GM18508 (cell line): ENCODE measurements at regions not wholly inside any gene's neighbourhood (a gene's known extent, or its start where the extent isn't known, plus 50 kb on each side); places are given as distances from the start of the nearest gene placed in this dataset.

Source experiments
- ATAC-seq: cut with Tn5 transposase; IDR thresholded peaks from one replicate; pipeline ENCODE4 v1.9.1; 2021; ENCODE audit warnings: moderate number of reproducible peaks; ENCODE audit not compliant: insufficient read depth, unreplicated experiment

DNA sequence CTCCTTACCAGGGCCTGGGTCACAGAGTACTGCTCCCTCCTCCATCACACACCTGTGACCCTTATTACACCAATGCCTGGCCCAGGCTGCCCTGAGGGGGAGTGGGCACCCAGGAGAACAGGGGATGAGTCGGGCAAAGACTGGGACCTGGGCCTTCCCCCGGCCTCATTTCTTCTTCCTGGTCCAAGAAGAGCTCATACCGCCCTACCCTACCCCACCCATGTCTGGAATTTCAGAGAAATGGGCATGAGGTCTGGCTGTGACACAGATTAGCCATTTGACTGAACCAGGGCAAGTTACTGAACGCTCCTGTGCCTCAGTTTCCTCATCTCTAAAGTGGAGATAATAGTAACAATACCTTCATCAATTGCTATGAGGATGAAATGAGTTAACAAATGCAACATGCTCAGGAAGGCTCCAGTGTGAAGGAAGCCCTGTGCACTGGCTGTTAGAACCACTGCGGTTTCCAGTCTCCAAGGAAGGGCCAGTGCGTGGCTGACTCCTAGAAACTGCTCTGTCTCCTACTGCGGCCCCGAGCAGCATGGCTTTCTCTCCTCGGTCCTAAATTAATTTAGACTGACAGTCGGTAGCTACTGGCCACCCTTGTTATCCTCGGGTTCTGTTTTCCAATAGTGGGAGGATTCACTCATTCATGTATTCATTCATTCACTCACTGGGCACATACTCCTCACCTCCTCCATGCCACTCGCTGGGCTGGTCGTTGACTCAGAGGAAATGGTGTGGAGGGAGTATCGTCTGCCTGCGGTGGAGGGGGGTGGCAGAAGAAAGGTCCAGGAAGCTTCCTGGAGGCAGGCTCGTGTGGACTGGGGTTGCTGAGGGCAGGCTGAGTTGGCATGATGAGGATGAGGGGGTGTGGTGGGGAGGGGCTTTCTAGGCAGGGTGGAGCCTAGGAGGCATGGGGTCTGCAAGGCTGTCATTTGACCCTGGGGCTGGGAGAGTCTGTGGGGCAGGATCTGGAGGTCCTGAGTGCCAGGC lies 175.6 kb downstream of the GLI2 start:
- no peak for ATAC-seq

DNA sequence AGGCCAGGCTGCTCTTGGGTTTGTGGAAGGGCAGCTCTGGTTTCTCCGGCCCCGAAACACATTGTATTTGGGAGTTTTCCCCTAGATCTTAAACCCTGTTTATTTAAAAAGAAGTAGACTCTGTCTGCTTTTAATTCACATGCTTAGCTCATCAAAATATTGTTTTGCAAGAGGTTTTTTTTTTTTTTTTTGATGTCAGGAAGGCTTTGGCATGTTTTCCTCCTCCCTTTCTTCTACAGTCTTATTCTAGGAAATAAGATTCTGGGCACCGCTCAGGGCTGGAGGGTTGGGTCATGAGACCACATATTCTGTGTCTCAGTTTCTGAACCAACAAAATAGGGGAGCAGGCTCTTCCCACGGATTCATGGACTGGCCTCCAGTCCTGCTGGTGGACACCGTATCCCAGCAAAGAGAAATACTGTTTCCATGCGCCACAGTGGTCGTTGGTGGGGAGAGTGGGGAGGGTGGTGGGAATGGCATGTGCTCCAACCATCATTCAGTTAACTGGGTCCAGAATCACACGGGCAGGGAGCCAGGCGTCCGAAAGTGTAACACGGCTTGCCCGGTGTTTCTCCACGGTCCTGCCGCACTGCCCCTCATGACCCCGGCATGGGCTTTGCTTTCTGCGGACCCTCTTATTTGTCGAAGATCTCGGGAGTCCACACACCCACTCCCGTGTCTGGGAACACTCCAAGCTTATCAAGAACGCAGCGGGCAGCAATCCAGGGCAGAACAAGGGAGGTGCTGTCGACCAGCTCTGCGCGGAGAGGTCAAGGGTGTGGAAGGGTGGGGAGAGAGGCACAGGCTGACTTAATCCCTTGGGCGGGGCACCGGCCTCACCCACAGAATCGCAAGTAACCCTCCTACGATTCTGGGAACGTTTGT lies 176.7 kb downstream of the GLI2 start:
- ATAC-seq = no peak

DNA sequence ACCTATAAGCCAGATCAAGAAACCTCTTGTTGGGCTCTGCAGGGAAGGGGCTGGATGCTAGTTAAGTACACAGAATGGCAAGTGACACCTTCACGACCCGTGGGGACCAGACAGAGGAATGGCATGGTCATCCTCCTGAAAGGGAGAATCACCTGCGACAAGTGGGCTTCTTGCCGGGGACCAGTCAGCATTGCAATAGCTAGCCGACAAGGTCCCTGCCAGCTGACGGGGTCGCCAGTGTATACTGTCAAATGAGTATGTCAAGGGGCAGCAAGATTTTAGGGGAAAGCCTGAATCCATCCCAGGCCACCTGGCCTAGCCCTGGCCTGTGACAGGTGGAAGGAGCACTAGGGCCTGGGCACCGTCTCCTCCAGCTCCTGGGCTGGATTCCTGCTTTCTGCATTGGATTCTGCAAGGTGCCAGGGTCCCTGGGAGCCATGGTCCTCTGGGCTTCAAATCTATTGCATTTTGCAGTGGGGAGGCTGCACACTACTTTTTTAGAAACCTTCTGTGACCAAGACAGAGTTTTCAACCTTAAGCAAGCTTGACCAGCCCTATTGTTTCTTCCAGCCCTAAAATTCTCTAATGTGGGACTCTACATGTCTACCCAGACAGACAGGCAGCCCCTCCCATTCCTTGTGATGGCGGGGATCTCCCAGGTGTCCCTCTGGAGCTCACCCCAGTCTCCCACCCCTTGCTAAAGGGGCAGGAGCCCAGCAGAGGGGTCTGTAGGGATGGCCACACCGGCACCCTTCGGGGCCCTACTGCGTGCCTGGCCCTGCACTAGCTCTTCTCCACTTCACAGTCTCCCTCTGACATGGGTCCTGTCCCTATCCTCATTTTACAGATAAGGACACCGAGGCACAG lies 178.5 kb downstream of the GLI2 start:
- ATAC-seq = no peak

DNA sequence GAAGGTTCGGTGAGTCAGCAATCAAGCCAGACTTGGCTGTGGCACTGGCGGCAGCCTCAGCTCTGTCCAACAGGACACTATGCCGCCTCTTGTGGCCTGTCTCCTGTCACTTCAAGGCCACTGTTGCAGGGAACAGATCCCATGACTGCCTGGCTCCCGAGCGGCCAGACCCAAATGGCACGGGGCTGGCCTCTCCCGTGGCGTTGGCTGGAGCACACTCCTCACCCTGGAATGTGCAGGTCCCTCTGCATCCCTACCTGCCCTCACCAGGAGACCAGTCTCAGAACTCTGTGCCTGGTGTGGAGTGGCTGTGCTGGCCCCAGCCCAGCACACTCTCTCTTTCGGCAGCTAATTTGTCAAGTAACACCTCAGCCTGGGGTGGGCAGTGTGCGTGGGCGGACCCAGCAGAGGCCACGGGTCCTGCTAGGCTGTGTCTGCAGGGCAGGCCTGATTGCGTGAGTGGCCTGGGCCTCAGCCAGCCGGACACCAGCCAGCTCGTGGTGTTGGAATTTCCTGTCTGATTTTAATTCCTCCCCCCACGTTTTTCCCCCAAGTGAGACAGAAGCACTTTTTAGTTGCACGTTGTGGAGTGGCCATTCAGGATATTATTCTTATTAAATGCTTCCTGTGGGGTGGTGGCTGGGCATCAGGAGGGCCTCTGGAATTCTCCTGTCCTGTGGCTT lies 179.3 kb downstream of the GLI2 start:
- ATAC-seq = no peak

DNA sequence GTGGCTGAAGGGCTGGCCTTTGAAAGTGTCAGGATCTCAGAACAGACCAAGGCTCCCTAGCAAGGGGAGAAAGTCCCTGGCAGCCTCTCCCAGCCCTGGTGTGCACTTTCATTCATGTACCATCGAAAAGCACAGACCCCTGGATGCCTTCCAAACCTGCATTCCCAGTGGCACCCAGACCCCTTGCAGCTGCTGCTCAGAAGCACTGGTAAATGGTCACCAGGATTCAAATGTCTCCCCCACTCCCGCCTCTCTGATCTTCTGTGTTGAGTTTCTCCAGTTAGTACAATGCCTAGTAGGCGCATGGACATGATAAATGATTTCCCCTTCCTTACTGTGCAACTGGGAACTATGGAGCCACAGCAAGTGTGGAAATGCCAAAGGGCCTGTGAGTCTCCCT lies 180.0 kb downstream of the GLI2 start:
- ATAC-seq = no peak

DNA sequence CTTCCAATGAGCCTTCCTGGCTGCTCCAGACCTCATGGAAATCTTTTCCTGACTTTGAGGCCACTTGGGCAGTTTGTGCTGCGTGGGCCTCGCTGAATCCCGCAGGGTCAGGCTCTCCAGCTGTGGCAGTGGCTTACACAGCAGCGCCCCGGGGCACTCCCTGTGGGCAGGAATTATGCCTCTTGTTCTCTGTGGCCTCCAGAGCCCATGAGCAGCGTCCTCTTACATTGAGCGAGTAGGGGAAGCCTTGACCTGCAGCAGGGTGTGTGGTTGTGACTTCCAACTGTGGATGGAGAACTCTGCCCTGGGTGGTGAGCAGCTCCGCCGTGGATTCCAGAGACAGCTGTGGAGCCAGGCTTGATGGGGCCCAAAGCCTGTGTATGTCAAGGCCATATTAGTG lies 180.8 kb downstream of the GLI2 start:
- ATAC-seq = no peak

DNA sequence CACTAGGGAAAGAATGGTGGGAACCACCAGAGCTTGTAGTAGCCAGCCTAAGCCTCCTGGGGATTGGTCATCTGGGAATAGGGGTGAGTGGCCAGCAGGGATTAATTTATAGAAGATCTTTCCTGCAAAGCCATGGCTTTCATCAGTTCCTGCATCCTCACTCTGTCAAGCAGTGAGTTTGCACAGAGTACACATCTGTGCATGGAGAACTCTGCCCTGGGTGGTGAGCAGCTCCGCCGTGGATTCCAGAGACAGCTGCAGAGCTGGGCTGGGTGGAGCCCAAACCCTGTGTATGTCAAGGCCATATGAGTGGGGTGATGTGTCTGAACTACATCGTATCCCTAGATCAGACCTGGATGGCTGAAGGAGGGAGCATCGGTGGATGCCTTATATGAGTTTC lies 182.2 kb downstream of the GLI2 start:
- no peak for ATAC-seq

DNA sequence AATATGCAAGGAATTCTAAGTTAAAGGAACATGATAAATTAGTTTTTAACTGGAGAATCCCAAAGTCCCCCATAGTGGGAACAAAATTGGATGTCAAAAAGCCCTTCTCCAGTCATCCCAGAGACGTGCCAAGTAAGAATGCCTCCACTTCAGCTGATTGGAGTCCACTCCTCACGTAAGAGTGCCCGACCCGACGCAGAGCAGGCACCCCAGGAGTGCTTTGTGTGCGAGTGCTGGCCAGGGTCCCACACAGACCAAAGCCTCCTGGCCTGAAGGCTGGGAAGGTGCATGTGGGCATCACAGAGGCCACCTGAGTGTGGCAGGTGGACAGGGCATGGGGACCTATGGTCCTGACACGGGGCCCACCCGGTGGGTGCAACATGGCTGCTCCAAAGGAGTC lies 183.5 kb downstream of the GLI2 start:
- ATAC-seq = no peak

DNA sequence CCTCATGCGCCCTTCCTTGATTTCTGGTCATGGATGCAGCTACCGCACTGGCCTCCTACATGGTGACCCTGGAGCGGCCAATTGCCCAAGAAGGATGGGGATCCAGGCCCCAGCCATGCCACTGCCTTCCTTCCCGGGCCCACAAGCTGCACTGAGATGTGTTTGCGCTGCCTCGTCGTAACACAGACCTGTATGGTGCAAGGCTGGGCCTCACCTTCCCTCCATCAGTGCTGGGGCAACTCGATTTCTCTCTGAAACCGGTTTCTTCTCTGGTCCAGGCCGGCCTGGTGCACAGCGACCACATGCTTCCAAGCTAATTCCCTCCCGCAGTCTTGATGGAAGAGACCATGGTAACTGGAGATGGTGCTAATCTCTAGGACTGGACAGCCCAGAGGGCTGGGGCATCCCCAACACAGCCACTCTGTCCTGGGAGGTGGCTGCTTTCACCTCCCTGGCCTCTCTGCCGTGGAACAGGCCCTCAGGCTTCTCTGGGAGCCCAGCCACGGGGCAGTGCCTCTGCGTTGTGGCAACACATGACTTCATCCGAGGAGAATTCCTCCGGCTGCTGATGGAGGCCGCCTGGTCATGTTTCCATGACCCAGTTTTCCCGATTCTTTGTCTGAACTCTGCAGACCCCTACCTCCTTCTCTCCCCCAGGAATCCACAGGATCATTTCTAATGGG lies 184.2 kb downstream of the GLI2 start:
- no peak for ATAC-seq

DNA sequence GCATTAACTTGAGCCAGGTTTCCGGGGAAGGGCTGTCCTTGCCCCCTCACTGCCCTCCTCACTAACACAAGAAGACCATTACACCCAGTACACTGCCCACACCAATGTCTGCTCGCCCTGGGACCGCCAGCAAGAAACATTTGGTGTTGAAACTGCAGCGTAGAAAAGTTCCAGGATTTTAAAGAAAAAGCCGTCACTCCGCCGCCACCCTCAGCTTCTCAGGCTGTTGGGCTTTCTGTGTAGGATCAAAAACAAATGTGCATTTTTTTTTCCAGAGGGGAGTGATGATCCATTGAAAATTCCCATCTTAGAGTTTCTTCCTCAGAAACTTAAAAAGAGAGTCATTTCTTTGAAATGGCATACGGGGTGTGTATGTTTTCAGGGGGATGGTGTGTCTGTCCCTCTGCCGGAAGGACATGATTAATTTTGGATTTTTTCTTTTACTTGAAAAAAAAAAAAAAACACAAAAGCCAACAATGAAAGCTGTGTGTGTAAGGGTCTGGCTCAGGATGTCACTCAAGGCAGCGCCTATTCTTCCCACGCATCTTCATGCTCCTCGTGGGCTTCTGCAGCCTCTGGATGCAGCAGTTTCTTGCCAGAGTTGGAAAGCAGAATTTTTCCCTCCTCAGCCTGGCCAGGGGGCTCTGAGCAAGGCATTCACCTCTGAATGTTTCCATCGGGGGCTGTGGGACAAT lies 184.9 kb downstream of the GLI2 start:
- ATAC-seq = no peak

DNA sequence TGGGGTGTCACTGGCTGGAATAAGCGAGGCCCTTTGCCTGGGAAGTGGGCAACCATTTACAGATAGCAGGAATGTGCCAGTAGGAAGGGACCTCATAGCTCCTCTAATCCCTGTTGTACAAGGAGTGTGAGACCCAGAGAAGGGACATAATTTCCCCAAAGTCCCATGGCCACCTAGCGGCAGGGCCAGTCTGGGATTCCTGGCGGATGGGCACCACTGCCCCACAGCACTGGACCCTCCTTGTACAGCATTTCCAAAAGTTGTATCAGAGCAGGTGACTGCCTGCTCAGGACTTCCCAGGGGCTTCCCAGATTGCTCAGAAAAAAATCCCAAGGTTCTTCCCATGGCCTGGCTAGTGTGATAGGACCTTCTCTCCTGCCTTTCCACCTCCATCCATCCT lies 185.8 kb downstream of the GLI2 start:
- ATAC-seq = no peak

DNA sequence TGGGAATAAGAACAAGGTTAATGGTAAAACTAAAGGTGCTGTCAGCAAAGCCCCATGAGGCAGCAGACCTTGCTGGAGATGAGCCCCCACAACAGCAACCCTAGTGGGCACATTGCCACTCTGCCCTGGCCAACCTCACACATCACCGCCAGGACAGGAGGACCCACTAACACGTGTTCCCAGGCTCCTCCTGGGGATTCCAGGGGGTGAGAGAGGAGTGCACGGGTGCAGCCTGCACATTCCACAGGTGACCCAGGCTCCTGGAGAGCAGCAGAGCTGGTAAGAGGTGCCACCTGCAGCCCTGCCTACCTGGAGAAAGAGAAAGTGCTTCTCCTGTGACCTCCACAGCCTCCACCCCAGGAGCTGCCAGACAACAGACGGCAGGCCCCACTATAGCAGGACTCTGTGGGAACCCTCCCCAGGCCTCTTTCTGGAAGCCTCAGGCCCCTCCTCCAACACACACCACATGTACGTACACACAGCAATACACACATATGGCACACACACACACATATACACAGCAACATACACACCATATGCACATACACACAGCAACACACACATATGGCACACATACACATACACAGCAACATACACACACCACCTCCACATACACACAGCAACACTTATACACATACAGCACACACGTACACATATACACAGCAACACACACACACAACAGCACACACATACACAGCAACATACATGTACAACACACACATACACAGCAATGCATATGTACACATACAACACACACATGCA lies 187.1 kb downstream of the GLI2 start:
- no peak for ATAC-seq

DNA sequence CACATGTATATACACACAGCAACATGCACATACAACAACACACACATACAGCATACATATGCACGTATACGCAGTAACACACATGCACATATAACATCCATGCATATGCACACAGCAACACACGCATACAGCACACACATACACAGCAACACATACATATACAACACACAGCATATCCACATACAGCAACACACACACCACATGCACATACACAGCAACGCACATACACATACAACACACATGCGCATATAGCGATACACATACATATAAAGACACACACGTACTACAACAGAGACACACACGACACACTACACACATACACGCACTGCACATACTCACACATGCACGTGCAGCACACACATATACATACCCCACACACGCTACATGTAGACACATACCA lies 187.8 kb downstream of the GLI2 start:
- ATAC-seq = no peak

DNA sequence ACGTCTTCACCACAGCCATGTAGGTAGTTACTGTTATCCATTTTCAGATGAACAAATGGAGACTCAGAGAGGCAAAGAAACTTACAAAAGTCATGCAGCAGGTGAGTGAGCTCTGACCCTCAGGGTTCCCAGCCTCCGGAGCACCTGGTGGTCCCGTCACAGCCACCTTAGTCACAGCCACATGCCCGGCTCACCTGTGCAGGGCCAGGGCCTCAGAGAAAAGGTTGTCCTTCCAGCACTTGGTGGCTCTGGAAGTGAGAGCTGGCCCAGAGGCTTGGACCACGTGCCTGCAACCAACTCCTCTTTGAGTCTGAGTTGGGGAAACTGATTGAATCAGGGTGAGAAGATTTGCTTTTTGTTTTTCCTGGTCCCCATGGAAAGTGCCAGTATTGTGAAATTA lies 189.3 kb downstream of the GLI2 start:
- ATAC-seq = no peak

DNA sequence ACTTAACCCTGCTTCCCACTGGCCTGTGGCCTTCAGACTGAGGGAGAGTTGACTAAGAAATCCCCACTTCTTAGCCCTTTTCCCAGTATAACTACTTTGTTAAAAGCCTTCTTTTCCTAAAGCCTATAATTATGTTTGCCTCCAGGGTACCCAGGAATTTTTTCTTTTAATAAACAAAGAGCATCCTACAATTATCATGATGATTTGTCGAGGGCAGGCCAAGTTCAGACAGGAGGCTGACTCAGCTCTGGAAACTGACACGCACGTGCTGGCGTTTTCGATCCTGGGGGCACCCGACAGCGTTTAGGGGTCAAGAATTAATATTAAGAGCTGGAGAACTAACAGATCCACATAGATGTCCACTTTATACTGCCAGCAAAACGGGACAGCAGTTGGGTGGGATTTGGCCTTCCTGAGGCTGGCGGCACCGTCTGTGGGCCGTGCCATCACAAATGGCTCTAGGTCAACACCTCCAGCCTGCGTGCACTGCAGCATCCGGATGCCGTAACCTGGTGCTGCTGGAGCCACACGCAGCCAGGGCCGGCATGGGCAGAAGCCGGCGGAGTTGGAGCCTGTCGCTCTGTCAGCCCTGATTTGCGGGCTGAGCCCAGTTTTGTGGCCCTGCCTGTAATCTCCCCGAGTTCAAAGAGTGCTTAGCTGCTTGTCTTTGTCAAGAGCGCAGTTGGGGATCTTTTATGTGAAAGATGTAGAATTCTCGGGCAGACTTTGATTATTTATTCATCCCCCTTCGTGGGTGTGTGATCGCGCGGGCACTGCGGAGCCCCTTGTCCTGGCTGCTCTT lies 191.0 kb downstream of the GLI2 start:
- no peak for ATAC-seq

DNA sequence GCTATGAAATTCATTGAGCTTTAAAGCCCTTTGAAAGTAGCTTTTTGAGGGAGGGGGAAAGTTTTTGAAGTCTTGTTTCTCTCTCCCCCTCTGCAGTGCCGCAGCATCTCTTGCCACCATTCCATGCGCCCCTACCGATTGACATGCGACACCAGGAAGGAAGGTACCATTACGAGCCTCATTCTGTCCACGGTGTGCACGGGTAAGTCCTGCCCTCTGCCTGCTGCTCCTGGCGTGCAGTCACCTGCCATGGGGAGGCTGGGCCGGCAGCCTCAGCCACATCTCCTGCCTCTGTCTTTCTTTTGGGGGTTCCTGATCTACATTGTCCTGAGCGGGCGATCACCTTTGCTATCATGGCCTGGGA lies 191.6 kb downstream of the GLI2 start:
- ATAC-seq = no peak

DNA sequence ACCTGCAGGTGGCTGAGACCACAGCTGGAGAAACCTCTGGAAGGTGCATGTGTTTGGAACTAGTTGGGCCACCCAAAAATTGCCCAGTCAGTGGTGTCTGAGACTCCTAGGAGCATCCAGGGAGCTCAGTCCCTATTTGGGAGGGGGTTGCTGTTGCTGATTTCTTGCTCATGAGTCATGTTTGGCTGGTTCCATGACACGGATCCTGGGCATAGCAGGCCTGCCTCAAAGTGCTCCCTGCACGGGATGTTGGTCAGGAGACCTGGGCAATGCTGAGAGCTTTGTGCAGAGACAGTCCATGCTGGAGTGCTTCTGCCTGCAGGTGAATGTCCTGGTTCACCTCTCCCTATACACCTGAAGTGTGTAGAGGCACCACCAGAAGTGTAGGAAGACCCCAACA lies 194.2 kb downstream of the GLI2 start:
- ATAC-seq = no peak
